COLO829 (cell line): ENCODE measurements at regions not wholly inside any gene's neighbourhood (a gene's known extent, or its start where the extent isn't known, plus 50 kb on each side); places are given as distances from the start of the nearest gene placed in this dataset.
"Not testable (repeated sequence)": the region's sequence is repeated elsewhere in the genome, so short reads cannot be mapped to it uniquely, and the experiment has no call there.

Experiments
- DNase-seq: peaks from one replicate; pipeline ENCODE4 v3.0.0; 2012; ENCODE audit warnings: low spot score

DNA sequence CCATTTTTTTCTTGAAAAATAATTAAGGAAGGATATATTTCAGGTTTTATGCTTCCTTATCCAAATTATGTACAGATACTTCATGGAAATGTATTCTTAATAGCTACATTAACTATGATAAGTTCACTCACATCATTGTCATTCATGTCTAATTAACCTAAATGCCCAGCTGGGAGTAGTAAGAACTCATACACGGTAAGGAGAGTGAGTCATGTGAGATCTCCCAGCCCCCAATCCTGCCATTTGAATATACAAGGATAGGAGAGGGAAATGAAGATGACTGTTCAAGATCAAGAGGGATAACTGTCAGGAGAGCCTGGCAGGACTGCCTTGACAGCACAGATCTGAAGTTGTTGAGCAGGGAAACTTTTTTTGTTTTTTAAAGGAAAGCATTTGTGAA, 343.4 kb upstream of the USP15 start:
- peak; percentile 15 for DNase-seq

DNA sequence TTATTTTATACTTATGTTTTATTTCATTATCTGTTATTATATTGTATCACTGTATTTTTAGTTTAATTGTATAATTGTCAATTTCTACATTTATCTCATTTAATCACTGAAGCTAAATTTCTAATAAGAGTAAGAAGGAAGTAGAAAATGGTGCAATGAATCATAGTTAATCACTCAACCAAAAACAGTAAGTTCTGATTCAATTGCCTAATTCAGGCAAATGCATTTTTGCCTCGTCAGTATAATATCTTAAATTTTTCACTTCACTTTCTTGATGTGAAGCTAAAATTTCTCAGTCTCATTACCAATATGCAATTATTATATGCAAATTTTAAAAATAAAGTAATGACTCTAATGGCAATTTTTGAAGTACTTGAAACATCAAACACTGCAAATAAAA, 340.5 kb upstream of the USP15 start:
- no peak for DNase-seq

DNA sequence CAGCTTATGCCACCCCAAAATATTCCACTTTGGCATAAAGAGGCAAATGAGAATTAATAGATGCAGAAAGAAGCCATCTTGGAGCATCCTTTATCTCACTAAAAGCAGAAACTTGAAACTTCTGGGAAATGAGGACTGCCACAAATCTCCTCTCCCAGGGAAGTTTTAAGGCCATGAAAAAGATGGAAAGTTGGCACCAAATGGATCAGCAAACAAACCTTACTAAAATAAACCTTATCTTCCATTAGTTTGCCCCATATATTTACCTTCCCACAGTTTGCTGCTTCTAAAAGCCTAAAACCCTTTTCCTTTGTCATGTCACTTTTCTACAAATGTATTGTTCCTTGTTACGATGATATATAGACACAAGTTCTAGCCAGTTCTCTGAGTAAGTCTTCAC, 340.0 kb upstream of the USP15 start:
- no peak for DNase-seq

DNA sequence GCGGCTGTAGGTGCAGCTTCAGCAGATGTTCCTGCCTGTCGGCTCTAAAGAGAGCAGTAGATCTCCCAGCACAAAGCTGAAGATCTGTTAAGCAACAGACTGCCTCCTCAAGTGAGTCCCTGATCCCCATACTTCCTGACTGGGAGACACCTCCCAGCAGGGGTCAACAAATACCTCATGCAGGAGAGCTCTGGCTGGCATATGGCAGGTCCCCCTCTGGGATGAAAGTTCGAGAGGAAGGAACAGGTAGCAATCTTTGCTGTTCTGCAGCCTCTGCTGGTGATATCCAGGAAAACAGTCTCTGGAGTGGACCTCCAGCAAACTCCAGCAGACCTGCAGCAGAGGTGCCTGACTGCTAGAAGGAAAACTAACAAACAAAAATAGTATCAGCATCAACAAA, 337.1 kb upstream of the USP15 start:
- DNase-seq = no peak

DNA sequence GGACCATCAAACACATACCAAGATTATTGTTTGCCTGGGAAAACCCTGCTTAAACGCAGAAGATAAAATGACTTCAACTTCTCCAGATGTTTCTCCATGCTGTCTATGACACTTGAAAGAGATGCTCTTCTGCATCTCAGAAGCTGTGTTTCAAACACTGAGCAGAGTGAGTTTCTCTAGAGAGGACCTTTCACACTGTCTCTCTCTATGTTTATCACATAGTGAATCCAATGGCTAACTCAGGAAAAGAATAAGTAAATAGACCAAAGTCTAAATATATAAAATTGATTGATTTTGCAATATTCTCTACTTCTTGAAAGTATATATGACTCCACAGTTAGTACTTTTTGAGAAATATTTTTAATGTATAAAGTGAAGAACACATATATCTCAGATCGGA, 325.6 kb upstream of the USP15 start:
- no peak for DNase-seq

DNA sequence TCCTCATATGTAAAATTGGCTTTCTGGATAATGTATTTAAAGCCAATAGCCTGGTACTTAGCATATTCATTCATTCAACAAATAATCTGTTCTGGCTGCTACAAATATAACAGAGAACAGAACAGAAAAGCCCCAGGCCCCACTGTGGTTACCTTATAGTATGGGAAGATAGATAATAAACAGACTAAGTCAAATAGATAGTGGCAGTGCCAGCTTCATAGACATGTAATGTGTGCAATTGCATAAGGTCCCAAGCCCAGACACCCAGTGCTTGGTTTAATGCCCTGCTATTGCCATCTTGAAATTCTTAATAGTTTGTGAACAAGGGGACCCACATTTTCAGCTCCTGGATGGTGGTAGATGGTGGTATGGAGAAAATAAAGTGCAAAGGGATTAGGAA, 320.2 kb upstream of the USP15 start:
- no peak for DNase-seq

DNA sequence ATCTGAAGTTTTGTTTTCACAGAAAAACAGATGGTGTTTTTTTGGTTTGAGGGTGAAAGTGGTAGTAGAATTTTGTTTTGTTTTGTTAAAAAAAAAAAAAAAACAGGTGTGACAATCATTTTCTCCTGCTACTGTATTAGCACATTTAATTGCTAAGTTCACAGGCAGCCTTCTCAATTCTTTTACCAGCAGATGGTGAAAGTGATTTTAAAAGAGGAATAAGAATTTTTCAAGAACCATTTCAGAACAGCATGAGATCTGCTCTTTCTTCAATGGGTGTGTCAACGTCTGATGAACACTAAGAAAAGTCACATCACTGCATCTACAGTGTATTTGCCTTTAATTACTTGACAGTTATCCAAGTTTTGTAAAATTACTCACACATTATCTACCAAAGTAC, 303.7 kb upstream of the USP15 start:
- no peak for DNase-seq

DNA sequence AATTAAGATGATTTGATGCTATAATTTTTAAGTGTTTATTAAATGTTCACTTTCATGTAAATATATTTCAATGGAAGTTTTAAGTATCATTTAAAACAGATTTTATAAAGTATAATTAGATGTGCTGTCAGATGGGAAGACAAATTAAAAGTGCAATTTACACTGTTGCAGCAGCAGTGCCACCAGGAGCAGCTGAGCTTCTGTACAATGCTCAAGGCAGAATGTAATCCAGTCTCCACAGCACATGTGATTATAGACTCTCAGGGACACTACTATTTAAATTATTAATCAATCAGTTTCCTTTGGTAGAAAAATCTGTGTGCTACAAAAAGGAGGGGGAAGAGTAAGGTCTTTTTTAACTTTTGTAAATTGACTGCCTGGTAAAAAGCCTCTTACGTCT, 285.7 kb upstream of the USP15 start:
- DNase-seq = no peak

DNA sequence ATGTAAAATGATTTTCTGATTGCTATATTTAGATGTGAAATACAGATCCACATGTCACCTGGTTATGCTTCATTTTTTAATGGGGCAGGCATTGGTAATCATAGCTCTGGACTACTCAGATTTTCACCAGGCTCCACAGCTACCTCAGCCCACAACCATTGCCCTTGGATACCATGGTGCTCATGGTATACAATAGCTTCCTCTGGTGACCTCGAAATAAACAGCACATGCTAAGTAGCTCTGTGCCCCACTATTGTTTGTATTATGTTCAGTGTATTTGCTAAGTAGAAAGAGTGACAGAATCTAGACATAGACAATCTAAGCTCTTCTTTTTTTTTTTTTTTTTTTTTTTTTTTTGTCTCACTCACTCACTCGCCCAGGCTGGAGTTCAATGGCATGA, 274.4 kb upstream of the USP15 start:
- DNase-seq = no peak

DNA sequence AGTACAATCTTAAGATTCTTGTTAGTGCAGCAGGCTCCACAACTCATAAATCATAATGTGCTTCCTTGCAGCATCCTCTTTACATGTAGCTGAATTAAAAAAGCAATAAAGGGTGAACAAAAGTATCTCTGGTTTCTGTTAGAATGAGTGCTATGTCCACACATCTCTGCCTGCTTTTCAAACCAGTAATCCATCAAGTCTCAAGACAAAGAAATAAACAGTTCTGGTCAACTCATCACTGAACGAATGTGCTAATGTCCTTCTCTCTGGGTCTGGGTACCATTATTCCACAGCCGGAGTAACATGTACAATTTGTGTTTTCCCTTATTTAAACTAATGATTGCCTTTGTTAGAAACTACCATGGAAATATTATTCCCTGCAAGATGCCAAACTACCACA, 273.0 kb upstream of the USP15 start:
- DNase-seq = no peak

DNA sequence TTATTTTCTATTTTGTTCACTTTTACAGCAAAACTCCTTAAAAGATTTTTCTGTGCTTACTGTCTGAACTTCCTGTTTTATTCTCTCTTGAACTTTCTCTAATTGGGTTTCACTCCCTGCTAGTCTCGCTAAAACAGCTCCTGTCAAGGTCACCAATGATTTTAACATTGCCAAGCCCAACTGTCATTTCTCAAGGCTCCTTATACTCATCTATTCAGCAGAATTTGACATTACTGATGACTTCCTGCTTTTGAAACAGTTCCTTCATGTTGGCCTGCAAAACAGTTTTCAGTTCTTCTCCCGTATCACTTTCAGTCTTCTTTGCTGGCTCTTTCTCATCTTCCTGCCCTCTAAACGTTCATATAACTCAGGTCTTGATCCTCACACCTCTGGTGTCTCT, 268.5 kb upstream of the USP15 start:
- no peak for DNase-seq

DNA sequence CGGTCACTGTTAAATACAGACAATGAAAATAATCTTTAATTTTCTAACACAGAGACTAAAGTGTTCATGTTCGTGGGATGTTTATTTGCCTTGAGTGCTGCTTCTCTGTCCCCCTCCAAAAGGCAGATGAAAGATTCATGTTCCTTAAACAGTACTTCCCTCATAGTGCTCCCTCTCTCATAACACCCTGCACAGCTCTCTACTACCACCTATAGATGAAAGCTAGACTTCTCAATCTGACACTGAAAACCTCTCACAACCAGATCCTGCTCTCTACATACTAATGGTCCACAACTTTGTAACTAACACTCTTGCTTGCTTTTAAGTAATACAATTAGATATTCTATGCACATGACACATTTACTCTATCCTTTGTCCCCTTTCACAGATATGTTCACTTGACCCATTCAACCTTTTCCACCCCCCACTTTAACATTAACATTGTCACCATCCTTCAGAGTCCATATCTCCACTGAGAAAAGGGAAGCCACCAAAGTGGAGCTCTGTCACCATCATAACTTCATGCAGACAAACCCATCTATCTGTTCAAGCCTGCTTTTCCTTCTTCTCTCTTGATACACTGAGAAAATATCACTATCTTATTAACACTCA, 266.4 kb upstream of the USP15 start:
- peak; percentile 41 for DNase-seq

DNA sequence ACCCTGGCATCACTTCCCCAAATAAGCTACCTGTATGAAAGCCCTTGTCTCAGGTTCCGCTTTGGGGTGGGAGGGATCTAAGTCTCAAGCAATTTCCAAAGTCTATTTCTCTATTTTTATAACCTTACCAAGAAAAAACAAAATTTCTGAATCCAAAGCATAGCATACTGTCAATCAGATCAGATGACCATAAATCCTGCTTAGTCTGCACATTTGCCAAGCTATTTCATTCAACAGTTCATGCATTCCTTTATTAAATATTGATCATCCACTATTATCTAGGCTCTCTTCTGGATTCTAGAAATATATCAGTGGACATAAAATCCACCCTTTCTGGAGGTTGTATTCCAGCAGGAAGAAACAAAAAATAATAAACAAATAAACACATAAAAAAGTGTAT, 263.5 kb upstream of the USP15 start:
- DNase-seq = no peak

DNA sequence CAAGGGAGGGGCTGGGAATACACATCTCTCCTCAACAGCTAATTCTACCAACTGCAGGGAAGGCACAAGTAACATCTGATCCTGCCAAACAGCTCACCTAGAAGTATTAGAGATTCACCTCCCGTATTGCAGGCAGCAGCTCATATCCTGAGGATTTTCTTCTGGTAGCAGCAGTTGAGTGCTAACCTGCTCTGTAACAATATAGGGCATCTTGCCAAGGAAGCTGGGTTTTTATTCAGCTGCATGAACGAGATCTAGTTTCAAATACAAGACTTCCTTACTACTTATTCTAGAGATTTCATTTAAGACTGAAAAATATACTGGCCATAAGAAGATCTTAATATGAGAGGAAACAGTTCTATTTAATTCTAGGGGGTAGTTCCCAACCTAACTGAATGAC, 261.4 kb upstream of the USP15 start:
- no peak for DNase-seq

DNA sequence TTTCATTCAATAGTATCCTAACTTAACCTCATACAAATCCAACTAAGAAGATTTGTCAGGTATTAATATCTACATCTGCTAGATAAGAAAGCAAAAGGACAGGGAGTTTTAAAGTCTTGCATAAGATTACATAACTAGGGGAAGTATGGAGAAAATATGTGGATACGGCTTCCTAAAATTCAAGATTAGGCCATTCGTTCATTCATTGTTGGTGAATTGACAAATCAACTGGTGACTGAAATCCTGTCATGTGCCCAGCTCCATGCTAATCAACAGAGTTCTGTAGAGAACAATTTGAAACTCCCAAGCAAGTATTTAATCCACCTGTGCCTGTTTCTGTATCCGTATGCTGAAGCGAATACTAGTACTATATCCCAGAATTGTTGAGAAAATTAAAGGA, 260.9 kb upstream of the USP15 start:
- DNase-seq = no peak

DNA sequence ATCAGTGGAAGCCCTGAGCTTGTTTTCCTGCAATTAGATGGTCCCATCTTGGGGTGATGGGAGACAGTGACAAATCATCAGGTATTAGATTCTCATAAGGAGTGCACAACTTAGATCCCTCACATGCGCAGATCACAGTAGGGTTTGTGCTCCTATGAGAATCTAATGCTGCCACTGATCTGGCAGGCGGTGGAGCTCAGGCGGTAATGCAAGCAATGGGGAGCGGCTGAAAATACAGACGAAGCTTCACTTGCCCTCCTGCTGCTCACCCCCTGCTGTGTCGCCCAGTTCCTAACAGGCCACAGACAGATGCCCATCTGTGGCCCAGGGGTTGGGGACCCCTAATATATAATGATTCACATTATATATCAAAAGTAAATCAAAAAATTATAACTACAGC, 258.8 kb upstream of the USP15 start:
- DNase-seq = no peak

DNA sequence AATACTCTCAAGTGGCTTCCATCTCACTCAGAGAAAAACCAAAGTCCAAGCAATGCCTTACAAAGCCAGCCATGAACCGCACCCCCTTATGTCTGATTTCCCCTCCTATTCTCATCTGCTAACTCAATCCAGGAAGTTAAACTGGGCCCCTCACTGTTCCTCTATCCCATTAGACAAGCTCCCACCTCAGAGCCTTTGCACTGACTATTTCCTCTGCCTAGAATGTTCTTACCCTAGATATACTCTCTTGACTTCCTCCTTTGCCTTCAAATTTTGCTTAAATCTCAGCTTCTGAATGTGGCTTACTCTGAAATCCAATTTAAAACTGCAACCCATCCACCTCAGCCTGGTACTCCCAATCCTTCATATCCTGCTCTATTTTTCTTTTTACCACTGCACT, 257.0 kb upstream of the USP15 start:
- DNase-seq = no peak

DNA sequence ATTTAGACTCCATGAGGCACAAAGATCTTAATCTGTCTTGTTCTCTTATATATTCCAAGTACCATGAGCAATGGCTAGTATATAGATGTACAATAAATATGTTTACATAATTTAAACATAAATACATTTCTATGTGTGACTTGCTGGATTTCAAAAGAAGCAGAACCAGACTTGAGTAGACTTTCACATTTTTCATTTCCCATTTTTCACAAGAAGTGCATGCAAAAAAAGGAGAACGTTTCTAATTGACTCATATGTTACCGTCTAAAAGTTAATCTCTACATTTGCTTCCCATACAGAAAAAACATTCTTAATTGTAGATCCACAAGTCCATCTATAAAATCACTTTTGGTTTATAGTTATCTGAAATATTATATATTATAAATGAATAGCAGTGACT, 256.5 kb upstream of the USP15 start:
- no peak for DNase-seq

DNA sequence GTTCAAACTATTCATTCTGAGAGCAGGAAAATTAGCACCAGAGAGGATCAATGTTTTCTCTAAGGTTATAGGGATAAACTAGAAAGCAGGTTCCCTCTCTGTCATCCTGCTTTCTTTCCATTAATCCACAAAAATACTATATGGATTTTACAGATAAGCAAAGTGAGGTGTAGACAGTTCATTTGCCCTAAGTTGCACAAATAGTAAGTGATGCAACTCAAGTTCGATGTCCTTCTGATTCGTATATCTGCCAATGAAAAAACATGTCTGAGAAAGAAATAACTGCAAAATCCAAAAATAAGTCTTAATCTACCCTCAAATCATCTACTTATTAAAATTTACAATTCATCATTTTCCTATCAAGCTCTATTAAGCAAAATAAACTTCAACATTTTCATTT, 254.6 kb upstream of the USP15 start:
- no peak for DNase-seq

DNA sequence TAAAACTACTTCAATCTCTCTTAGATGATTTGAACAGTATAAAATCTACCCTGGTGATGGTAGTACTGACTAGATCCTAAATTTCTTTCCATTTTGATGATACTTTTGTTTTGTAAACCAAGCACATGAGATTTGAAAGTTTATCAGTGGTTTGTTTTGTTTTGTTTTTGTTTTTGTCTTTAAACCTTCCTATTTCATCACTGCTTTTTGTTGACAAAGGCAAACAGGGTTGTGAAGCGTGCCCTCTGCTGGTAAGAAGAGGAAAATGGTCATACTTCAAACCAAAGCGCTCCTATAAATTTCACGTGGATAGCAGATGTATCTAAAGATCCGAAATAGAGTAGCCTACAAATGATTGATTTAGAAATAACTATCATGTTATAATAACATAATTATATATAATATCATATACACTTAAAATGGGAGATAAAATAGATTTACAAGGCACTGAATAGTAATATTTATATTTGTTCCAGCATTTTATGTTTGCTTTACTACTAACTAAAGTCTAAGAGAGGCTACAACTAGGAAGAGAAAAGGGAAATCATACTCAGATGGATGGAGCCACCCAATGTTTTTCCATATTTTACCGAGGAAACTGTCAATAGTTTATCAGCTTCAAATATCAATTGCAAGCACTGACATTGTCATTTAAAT, 254.0 kb upstream of the USP15 start:
- DNase-seq = peak; percentile 66

DNA sequence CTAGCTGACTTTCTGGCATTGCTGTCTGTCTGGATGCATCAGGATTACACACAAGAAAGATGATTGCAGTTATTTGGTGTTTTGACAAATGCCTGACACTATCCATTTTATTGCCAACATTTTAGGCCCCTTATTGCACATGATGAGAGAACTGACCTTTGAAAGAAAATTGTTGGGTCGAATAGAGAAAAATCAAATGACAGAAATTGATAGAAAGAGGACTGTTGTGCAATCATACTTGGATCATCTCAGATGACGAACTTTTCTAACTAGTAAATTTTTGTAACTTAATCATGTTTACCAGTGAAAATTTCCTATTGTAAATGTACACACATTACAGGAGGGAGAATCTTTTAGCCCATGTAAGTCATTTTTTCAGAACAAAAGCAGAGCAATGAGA, 251.5 kb upstream of the USP15 start:
- DNase-seq = no peak

DNA sequence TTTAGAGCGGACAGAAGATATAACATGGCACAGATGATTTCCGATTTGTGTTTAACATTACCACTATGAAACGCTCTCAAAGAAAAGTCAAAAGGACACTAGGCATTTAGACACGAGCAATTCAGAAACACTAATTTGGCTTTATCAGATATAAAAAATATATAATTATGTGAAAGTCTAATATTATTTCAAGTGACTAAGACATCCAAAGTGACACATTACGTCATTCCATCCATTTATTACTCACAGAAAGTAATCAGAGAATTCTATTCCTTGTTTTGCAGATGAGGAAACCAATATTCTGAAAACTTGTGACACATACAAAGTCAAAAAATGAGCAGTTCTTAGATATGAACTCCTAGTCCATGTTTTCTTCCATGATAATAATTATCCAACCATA, 250.8 kb upstream of the USP15 start:
- no peak for DNase-seq

DNA sequence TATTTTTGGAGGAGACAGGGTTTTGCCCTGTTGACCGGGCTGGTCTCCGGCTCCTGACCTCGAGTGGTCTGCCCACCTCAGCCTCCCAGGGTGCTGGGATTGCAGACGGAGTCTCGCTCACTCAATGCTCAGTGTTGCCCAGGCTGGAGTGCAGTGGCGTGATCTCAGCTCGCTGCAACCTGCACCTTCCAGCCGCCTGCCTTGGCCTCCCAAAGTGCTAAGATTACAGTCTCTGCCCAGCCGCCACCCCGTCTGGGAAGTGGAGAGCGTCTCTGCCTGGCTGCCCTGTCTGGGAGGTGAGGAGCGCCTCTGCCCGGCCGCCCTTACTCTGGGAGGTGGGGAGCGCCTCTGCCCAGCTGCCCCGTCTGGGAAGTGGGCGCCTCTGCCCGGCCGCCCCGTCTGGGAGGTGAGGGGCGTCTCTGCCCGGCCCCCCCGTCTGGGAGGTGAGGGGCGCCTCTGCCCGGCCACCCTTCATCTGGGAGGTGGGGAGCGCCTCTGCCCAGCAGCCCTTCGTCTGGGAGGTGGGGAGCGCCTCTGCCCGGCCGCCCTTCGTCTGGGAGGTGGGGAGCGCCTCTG, 249.8 kb upstream of the USP15 start:
- DNase-seq = not testable (repeated sequence)

DNA sequence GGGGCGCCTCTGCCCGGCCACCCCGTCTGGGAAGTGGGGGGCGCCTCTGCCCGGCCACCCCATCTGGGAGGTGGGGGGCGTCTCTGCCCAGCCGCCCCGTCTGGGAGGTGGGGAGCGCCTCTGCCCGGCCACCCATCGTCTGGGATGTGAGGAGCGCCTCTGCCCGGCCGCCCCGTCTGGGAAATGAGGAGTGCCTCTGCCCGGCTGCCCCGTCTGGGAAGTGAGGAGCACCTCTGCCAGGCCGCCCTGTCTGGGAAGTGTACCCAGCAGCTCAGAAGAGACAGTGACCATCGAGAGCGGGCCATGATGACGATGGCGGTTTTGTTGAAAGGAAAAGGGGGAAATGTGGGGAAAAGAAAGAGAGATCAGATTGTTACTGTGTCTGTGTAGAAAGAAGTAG, 249.2 kb upstream of the USP15 start:
- DNase-seq = not testable (repeated sequence)
